ENCODE measurements at regions not wholly inside any gene's neighbourhood (a gene's known extent, or its start where the extent isn't known, plus 50 kb on each side); places are given as distances from the start of the nearest gene placed in this dataset.

DNA sequence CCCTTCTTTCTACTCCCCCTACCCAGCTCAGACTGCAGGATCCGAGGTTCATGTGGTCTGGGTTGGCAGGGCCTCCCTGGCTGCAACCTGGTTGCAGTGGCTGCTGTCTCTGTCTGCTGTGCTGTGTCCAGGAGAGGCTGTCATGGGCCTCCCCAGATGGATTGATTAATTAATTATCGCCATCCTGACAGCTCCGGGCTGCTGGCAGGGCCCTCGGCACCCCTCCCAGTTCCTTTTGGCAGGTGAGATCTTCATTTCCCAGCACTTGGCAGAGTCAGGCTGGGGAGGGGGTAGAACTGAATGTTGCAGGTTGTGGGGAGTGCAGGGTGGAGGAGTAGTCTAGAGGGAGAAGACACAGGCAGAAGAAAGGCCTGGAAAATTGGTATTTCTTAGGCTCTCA is 56.7 kb upstream of the ZFAND3 start (continued):
- TF ChIP-seq, protein P1, sequence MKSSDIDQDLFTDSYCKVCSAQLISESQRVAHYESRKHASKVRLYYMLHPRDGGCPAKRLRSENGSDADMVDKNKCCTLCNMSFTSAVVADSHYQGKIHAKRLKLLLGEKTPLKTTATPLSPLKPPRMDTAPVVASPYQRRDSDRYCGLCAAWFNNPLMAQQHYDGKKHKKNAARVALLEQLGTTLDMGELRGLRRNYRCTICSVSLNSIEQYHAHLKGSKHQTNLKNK (CRISPR knock-in tag; IDR thresholded peaks at IDR 0.05): no peak
- TF ChIP-seq ZBTB21 (CRISPR knock-in tag; IDR thresholded peaks at IDR 0.05; ENCODE audit: borderline replicate concordance) (no peak), ATF1 (CRISPR knock-in tag; IDR thresholded peaks at IDR 0.05) (no peak), ETV6 (CRISPR knock-in tag; IDR thresholded peaks at IDR 0.05) (no peak), GABPB1 (CRISPR knock-in tag; IDR thresholded peaks at IDR 0.05) (no peak), ESRRA (CRISPR knock-in tag; IDR thresholded peaks at IDR 0.05; ENCODE audit: borderline replicate concordance) (no peak), TEAD4 (CRISPR knock-in tag; IDR thresholded peaks at IDR 0.05) (no peak)
- TF ChIP-seq, protein P2, sequence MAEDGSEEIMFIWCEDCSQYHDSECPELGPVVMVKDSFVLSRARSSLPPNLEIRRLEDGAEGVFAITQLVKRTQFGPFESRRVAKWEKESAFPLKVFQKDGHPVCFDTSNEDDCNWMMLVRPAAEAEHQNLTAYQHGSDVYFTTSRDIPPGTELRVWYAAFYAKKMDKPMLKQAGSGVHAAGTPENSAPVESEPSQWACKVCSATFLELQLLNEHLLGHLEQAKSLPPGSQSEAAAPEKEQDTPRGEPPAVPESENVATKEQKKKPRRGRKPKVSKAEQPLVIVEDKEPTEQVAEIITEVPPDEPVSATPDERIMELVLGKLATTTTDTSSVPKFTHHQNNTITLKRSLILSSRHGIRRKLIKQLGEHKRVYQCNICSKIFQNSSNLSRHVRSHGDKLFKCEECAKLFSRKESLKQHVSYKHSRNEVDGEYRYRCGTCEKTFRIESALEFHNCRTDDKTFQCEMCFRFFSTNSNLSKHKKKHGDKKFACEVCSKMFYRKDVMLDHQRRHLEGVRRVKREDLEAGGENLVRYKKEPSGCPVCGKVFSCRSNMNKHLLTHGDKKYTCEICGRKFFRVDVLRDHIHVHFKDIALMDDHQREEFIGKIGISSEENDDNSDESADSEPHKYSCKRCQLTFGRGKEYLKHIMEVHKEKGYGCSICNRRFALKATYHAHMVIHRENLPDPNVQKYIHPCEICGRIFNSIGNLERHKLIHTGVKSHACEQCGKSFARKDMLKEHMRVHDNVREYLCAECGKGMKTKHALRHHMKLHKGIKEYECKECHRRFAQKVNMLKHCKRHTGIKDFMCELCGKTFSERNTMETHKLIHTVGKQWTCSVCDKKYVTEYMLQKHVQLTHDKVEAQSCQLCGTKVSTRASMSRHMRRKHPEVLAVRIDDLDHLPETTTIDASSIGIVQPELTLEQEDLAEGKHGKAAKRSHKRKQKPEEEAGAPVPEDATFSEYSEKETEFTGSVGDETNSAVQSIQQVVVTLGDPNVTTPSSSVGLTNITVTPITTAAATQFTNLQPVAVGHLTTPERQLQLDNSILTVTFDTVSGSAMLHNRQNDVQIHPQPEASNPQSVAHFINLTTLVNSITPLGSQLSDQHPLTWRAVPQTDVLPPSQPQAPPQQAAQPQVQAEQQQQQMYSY (CRISPR knock-in tag; IDR thresholded peaks at IDR 0.05): no peak
- TF ChIP-seq, protein P3, sequence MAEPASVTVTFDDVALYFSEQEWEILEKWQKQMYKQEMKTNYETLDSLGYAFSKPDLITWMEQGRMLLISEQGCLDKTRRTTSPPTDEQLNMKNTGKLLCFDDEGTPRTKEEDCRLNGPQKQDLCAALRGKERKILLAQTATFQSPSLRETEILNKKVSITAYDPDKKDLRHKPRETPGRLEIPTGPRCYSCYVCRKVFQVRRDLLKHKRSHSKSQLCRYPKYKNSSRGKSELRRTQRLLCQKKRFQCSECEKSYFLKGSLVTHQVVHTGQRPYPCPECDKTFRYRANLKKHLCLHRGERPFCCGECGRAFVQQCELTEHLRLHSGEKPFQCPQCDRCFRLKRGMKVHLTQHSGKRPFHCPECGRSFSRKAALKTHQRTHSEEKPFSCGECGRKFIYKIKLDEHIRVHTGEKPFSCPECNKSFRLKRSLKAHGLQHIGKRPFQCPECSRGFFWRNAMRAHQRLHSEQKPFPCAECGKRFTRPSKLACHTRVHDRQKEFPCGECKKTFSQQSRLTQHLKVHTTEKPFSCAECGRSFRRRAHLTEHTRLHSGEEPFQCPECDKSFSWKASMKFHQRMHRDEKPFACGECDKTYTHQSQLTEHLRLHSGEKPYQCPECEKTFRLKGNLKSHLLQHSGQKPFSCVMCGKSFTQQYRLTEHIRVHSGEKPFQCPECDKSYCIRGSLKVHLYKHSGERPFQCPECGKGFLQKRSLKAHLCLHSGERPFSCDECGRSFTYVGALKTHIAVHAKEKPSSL (CRISPR knock-in tag; conservative IDR thresholded peaks at IDR 0.05): no peak
- TF ChIP-seq, protein P4, sequence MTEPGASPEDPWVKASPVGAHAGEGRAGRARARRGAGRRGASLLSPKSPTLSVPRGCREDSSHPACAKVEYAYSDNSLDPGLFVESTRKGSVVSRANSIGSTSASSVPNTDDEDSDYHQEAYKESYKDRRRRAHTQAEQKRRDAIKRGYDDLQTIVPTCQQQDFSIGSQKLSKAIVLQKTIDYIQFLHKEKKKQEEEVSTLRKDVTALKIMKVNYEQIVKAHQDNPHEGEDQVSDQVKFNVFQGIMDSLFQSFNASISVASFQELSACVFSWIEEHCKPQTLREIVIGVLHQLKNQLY (CRISPR knock-in tag; IDR thresholded peaks at IDR 0.05): no peak
- TF ChIP-seq, protein P5, sequence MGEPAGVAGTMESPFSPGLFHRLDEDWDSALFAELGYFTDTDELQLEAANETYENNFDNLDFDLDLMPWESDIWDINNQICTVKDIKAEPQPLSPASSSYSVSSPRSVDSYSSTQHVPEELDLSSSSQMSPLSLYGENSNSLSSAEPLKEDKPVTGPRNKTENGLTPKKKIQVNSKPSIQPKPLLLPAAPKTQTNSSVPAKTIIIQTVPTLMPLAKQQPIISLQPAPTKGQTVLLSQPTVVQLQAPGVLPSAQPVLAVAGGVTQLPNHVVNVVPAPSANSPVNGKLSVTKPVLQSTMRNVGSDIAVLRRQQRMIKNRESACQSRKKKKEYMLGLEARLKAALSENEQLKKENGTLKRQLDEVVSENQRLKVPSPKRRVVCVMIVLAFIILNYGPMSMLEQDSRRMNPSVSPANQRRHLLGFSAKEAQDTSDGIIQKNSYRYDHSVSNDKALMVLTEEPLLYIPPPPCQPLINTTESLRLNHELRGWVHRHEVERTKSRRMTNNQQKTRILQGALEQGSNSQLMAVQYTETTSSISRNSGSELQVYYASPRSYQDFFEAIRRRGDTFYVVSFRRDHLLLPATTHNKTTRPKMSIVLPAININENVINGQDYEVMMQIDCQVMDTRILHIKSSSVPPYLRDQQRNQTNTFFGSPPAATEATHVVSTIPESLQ (CRISPR knock-in tag; IDR thresholded peaks at IDR 0.05): no peak

DNA sequence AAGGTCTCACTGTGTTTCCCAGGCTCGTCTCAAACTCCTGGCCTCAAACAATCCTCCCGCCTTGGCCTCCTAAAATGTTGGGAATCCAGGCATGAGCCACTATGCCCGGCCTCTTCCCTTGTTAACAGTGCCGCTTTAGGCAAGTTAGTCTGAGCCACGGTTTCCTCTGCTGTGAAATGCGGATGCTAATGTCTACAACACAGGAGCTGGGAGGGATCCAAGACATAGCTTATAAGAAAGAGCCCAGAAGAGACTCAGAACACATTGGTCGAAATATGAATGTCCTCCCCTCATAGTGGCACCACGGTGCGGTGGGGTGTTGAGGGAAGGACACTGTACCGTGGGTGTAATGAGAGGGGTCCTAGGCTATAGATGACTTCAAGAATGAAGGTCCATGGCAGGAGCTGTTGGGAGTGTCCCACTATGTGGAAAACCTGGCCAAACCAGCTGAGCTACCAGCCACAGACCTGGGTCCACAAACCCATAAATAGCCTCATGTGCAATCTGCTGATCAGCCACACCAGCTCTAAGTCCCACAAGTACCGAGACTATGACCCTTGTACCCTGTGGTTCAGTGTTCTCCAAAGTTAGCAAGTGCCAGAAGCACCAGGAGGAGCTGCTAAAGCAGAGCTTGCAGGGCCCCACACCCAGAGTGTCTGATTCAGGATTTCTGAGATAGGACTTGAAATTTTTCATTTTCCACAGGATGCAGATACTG is 57.8 kb upstream of the ZFAND3 start:
- Mint-ChIP-seq H3K4me3 (no peak overlapping the region), H3K27me3 (ENCODE audit: low read depth) (peaks cover 100% of the 10 kb centered on the region), H3K27ac (no peak overlapping the region), H3K36me3 (no peaks in the 10 kb centered on the region), H3K9me3 (no peaks in the 10 kb centered on the region), H3K4me1 (peaks cover 11% of the 10 kb centered on the region)
- ATAC-seq (no peak), DNase-seq (ENCODE audit: low spot score) (no peak)
- ChIA-PET POLR2A (no interaction called here), CTCF (interaction anchor here (0.6 to 2.0 kb wide), 5 partner anchors 19 to 57 kb away, joined by 3 to 6 read pairs (median 3); no protein-coding TSS in a partner anchor)
- TF ChIP-seq NFYB (CRISPR knock-in tag; conservative IDR thresholded peaks at IDR 0.05; ENCODE audit: low read depth) (no peak), ZNF263 (CRISPR knock-in tag; IDR thresholded peaks at IDR 0.05; ENCODE audit: low read depth) (no peak), ERG (CRISPR knock-in tag; IDR thresholded peaks at IDR 0.05) (no peak), EMX1 (CRISPR knock-in tag; IDR thresholded peaks at IDR 0.05) (no peak), ZNF232 (CRISPR knock-in tag; IDR thresholded peaks at IDR 0.05) (no peak), CREB1 (CRISPR knock-in tag; IDR thresholded peaks at IDR 0.05) (no peak), TCF7 (CRISPR knock-in tag; IDR thresholded peaks at IDR 0.05; ENCODE audit: low read depth) (no peak), ZNF121 (CRISPR knock-in tag; IDR thresholded peaks at IDR 0.05) (no peak), ESRRA (CRISPR knock-in tag; IDR thresholded peaks at IDR 0.05; ENCODE audit: borderline replicate concordance) (no peak), ZNF532 (CRISPR knock-in tag; IDR thresholded peaks at IDR 0.05; ENCODE audit: borderline replicate concordance) (no peak)
- TF ChIP-seq, protein P4 (CRISPR knock-in tag; IDR thresholded peaks at IDR 0.05): no peak

All from WTC11 (cell line).